GM21390 (cell line): ENCODE measurements at regions not wholly inside any gene's neighbourhood (a gene's known extent, or its start where the extent isn't known, plus 50 kb on each side); places are given as distances from the start of the nearest gene placed in this dataset.
A peak's percentile ranks its signal among the peaks of the same experiment; 100 is the strongest.

Source experiments
- ATAC-seq: cut with Tn5 transposase; IDR thresholded peaks from one replicate; pipeline ENCODE4 v1.9.1; 2021; ENCODE audit not compliant: unreplicated experiment

DNA sequence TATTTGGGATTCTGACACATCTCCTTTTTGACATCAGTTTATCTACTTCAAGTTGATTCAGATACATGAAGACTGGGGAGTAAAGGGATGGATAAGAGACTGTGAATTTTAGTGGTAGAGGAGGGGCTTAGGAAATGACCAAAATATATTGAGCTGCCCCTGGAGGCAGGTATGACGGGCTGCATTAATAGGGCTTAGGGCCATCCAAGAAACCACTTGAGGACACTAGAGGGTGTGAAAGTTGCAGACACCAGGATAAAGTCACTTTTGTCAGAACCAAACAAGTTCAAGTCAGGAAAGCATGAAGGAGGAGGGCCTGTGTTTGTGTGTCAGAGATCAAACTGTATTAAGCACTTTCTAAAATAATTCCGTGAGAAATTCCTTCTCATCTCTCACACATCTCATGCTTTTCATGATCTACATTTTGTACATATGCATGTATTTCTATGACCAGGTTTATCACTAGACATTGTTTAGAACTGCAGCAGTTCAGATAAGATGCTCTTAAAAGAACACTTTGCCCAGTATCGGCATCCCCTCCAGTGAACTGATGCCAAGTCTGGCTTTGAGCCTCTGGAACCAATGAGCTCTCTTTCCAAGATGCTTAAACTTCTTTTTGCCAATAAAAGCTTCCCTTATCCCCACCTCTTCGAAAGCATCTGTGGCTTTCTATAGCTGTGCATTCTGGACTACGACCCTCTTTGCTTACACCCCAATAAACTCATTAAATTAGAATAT is 136.9 kb downstream of the SLC38A1 start:
- no peak for ATAC-seq

DNA sequence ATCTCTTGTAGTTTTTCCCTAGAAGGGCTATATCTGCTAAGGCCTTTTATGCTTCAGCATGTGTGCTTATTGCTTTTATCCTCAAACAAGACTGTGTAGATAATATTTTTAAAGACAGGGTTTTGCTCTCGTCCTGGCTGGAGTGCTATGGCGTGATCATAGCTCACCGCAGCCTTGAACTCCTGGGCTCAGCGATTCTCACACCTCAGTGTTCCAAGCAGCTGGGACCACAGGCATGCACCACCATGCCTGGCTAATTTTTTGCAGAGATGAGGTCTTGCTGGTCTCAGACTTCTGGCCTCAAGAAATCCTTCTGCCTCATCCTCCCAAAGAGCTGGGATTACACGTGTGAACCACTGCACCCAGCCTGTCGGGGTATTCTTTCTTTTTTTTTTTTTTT is 137.3 kb upstream of the SCAF11 start:
- ATAC-seq = no peak

GRCh38 chr12:46126050-46126727 is 135.8 kb upstream of the SCAF11 start:
- no peak for ATAC-seq

DNA sequence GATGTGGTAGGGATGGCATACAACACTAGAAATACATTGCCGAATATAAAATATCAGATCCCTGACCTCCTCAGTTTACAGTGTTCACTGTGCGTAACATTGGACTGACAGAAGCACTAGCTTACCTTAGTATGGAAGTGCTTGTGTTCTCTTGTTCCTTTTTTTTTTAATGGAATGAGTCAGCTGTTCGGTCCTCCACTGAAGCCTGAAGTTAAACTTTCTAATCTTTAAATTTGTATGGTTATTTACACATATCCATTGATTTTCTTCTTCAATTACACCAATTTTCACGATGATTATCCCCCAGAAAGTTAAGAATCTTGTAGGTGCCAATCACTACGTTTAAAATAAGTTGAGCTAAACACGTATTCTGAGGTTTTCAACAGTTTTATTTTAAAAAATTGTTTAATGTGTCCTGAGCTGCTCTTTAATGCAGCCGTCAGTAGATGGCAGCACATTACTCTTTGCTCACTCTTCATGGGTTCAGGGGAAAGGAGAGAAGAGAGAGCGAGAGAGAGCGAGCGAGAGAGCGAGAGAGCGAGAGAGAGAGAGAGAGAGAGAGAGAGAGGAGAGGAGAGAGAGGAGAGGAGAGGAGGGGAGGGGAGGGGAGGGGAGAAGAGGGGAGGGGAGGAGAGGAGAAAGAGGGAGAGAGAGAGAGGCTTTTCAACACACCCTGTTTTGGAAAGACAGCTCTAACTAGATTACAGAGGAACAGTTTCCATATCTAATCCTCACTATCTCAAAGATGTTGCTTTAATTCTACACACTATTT is 134.7 kb upstream of the SCAF11 start:
- ATAC-seq = peak; percentile 87

- ATAC-seq = peak; percentile 10
Observed at GRCh38 chr12:46124132-46124847, 133.9 kb upstream of the SCAF11 start.

GRCh38 chr12:46112364-46112763 is 122.0 kb upstream of the SCAF11 start:
- ATAC-seq = no peak

GRCh38 chr12:46111715-46112114 is 121.3 kb upstream of the SCAF11 start:
- ATAC-seq = no peak

- ATAC-seq = no peak
Observed at GRCh38 chr12:46110928-46111699, 120.7 kb upstream of the SCAF11 start.

- ATAC-seq = no peak
Observed at GRCh38 chr12:46110223-46110611, 119.8 kb upstream of the SCAF11 start.

GRCh38 chr12:46109343-46110222 is 119.2 kb upstream of the SCAF11 start:
- ATAC-seq = no peak

DNA sequence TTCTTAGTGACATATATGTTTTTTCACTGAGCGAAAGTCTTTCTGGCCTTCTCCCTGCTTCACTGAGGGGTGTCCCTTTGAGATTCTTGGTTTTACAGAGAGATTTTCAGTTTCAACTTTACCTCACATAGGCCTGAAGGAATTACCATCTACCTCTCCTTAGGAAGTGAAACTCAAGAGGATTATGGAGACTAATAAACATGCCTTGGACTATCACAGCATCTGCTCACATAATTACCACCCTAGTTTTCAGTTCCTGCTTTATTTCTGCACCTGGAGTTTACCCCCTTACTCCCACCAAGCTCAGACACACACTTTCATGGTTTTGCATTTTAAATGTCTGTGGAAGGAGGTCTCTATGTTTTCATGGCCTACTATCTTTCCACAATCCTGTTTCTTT is 118.3 kb upstream of the SCAF11 start:
- peak; percentile 91 for ATAC-seq

GRCh38 chr12:46107591-46107990 is 117.2 kb upstream of the SCAF11 start:
- ATAC-seq = no peak

DNA sequence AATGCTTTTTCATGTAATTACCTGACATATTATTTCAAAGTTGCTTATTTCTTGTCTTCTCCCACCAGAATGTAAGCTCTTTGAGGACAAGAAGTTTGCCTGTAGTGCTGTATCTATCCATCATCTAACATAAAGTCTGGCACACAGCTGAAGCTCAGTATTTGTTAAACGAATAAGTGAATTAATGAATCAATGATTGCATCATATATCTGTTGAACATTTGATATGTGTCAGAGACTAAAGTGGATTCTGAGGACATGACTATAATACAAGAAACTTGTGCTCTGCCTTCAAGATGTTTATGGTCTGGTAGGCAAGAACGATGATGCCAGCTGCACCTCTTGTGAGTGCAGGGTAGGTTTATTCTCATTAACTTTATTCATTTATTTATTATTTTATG is 115.4 kb upstream of the SCAF11 start:
- ATAC-seq = no peak

DNA sequence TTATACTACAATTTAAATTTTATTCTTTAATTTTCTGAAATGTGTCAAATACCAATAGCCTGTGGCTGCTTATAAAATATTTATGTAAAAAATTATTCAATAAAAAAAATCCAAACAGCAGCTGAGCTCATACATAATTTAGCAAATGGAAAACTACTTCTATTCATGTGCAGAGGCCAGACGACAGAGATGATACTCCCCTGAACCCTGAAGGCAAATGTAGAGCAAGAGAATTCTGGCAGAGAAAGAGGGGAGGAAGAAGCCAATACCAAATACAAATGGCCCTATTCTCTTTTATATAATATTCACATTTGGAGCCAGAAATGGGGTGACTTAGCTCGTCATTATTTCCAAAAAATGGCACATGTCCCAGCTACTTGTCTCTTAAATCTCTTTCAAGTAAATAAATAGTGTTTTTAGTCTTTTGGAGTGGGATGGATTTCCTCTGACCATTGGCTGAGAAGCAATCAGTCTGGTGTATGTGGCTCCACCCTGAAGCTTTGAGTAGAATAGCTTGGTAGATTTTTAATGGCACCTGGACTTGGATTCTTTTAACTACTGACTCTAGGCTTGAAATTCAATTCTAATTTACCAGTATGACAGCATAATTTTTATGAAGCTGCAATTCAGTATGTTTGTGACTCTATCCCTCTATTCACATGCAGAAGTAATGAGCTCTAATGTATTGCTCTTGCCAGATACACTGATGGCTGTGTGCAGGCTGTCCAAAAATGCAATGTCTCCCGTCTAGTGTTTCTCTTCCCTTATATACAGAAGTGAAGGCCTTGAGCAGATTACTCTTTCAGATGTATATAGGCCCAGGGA is 113.4 kb upstream of the SCAF11 start:
- ATAC-seq = no peak

GRCh38 chr12:46101485-46101869 is 111.1 kb upstream of the SCAF11 start:
- no peak for ATAC-seq

- ATAC-seq = no peak
Observed at GRCh38 chr12:46100551-46101484, 110.4 kb upstream of the SCAF11 start.

GRCh38 chr12:46089414-46090162 is 99.2 kb upstream of the SCAF11 start:
- ATAC-seq = no peak
